Esophagus squamous epithelium (tissue), 4 donors: ENCODE measurements at regions not wholly inside any gene's neighbourhood (a gene's known extent, or its start where the extent isn't known, plus 50 kb on each side); places are given as distances from the start of the nearest gene placed in this dataset.

Source experiments
- POLR2A ChIP-seq, 4 donors: fragments of 450-650 bp; IDR thresholded peaks; one replicate each; pipeline ENCODE4 v1.6.1; 2017; ENCODE audit warnings: antibody characterized with exemption in 4 of 4, mild to moderate bottlenecking in 4 of 4, moderate library complexity in 3 of 4
- TF ChIP-seq, protein P1 (sequence below), 6 experiments: fragments of 450-650 bp in 4 of 6; fragments of 200-600 bp in 2 of 6; sonication (generic) in 2 of 6; IDR thresholded peaks; one replicate each; pipeline ENCODE4 v1.5.1; 2016 to 2019; ENCODE audit warnings: antibody characterized with exemption in 6 of 6, mild to moderate bottlenecking in 4 of 6, moderate library complexity in 4 of 6

DNA sequence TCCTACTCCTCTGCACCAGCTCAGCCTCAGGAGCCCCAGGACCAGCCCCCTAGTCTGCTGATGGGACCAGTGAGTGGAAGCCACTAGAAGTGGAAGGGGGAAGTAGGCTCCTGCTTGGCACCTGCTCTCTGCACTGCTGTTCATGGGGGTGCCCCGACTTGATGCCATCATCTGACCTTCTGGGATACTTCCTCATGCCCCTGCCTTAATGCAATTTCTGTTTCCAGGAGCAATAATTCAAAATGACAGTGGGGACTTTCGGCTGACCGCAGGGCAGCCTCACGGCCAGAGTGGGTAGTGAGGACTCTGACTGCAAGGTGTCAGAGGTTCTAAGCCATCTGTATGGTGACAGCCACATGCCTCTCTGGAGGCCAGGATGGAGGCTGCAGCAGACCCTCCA is 196.4 kb upstream of the WSCD1 start:
- TF ChIP-seq, protein P1, sequence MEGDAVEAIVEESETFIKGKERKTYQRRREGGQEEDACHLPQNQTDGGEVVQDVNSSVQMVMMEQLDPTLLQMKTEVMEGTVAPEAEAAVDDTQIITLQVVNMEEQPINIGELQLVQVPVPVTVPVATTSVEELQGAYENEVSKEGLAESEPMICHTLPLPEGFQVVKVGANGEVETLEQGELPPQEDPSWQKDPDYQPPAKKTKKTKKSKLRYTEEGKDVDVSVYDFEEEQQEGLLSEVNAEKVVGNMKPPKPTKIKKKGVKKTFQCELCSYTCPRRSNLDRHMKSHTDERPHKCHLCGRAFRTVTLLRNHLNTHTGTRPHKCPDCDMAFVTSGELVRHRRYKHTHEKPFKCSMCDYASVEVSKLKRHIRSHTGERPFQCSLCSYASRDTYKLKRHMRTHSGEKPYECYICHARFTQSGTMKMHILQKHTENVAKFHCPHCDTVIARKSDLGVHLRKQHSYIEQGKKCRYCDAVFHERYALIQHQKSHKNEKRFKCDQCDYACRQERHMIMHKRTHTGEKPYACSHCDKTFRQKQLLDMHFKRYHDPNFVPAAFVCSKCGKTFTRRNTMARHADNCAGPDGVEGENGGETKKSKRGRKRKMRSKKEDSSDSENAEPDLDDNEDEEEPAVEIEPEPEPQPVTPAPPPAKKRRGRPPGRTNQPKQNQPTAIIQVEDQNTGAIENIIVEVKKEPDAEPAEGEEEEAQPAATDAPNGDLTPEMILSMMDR (IDR thresholded peaks at IDR 0.05), result no peak
- no peak for TF ChIP-seq POLR2A (IDR thresholded peaks at IDR 0.05)
